Esophagus squamous epithelium (tissue), 4 donors: ENCODE measurements at regions not wholly inside any gene's neighbourhood (a gene's known extent, or its start where the extent isn't known, plus 50 kb on each side); places are given as distances from the start of the nearest gene placed in this dataset.

Experiments used
- POLR2A ChIP-seq, 4 donors: fragments of 450-650 bp; IDR thresholded peaks; one replicate each; pipeline ENCODE4 v1.6.1; 2017; ENCODE audit warnings: antibody characterized with exemption in 4 of 4, mild to moderate bottlenecking in 4 of 4, moderate library complexity in 3 of 4
- TF ChIP-seq, protein P1 (sequence below), 6 experiments: fragments of 450-650 bp in 4 of 6; fragments of 200-600 bp in 2 of 6; sonication (generic) in 2 of 6; IDR thresholded peaks; one replicate each; pipeline ENCODE4 v1.5.1; 2016 to 2019; ENCODE audit warnings: antibody characterized with exemption in 6 of 6, mild to moderate bottlenecking in 4 of 6, moderate library complexity in 4 of 6

DNA sequence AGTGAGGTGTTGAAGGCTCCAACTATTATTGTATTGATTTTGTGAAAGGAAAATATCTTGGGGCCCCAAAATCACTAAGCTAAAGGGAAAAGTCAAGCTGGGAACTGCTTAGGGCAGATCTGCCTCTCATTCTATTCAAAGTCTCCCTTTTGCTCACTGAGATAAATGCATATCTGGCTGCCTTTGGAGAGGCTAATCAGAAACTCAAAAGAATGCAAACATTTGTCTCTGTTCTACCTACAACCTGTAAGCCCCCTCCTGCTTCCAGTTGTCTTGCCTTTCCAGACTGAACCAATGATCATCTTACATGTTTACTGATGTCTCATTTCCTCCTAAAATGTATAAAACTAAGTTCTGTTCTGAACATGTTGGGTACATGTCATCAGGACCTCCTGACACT, 125.9 kb downstream of the HTR1B start:
- TF ChIP-seq, protein P1, sequence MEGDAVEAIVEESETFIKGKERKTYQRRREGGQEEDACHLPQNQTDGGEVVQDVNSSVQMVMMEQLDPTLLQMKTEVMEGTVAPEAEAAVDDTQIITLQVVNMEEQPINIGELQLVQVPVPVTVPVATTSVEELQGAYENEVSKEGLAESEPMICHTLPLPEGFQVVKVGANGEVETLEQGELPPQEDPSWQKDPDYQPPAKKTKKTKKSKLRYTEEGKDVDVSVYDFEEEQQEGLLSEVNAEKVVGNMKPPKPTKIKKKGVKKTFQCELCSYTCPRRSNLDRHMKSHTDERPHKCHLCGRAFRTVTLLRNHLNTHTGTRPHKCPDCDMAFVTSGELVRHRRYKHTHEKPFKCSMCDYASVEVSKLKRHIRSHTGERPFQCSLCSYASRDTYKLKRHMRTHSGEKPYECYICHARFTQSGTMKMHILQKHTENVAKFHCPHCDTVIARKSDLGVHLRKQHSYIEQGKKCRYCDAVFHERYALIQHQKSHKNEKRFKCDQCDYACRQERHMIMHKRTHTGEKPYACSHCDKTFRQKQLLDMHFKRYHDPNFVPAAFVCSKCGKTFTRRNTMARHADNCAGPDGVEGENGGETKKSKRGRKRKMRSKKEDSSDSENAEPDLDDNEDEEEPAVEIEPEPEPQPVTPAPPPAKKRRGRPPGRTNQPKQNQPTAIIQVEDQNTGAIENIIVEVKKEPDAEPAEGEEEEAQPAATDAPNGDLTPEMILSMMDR (IDR thresholded peaks at IDR 0.05): no peak
- no peak for TF ChIP-seq POLR2A (IDR thresholded peaks at IDR 0.05)
